A549 (cell line): ENCODE measurements at regions not wholly inside any gene's neighbourhood (a gene's known extent, or its start where the extent isn't known, plus 50 kb on each side); places are given as distances from the start of the nearest gene placed in this dataset.

Source experiments
- ATAC-seq, 2 experiments: fragments of 200-7000 bp in 1 of 2; fragments of >200 bp in 1 of 2; cut with Nextera tagmentation in 1 of 2; cut with Tn5 transposase in 1 of 2; 3 replicates each; pipeline versions ENCODE4 v1.8.0 to v1.9.1; 2018 to 2020; ENCODE audit warnings: mild to moderate bottlenecking in 1 of 2, moderate library complexity in 1 of 2
- CTCF ChIA-PET: fragments of 300-600 bp; sonication (Branson Sonifier 250); formaldehyde crosslinking; extraction: SDS; loops from one replicate; lab custom pipeline; 2021; ENCODE audit warnings: antibody characterized with exemption, inconsistent platforms; lab: Yijun Ruan, JAX
- POLR2A ChIA-PET: fragments of 350-600 bp; formaldehyde crosslinking; extraction: SDS; loops from one replicate; lab custom pipeline; 2021; ENCODE audit warnings: antibody characterized with exemption, inconsistent platforms; lab: Yijun Ruan, JAX
- DNase-seq, 2 experiments: peaks; one replicate each; pipeline versions ENCODE4 v3.0.0 to v3.0.0-alpha.2; 2011 to 2016; ENCODE audit warnings: low read depth in 1 of 2, low spot score in 1 of 2
- FAIRE-seq: peaks from 2 replicates; lab custom pipeline; 2011; peaks lifted over from hg19 to GRCh38; lab: Jason Lieb, UNC
- H3K27ac ChIP-seq, 2 experiments: fragments of >200 bp; sonication (Bioruptor Twin); formaldehyde crosslinking; 3 replicates each; pipeline ENCODE4 v1.5.1; 2016 to 2017
- H3K4me1 ChIP-seq: fragments of >200 bp; sonication (Bioruptor Twin); formaldehyde crosslinking; 3 replicates; pipeline ENCODE4 v1.6.1; 2016
- H3K4me2 ChIP-seq: fragments of >200 bp; sonication (Bioruptor Twin); formaldehyde crosslinking; 3 replicates; pipeline ENCODE4 v1.6.1; 2016
- H3K4me3 ChIP-seq: fragments of >200 bp; sonication (Bioruptor Twin); formaldehyde crosslinking; 3 replicates; pipeline ENCODE4 v1.5.1; 2016
- H3K9me3 ChIP-seq: fragments of >200 bp; sonication (Bioruptor Twin); formaldehyde crosslinking; 3 replicates; pipeline ENCODE4 v1.6.1; 2016
- CEBPB ChIP-seq, 2 experiments: fragments of >200 bp in 1 of 2; sonication (Bioruptor Twin) in 1 of 2; formaldehyde crosslinking in 1 of 2; IDR thresholded peaks; 2 replicates each; pipeline ENCODE4 v1.6.1; 2012 to 2016
- FOSL2 ChIP-seq, 2 experiments: fragments of 450-650 bp in 1 of 2; fragments of >200 bp in 1 of 2; sonication (Bioruptor Twin) in 1 of 2; formaldehyde crosslinking; IDR thresholded peaks; 2 replicates each; pipeline versions ENCODE4 v1.5.0 to v1.6.1; 2016 to 2020; ENCODE audit warnings: mild to moderate bottlenecking in 1 of 2, moderate library complexity in 1 of 2
- GATA3 ChIP-seq: IDR thresholded peaks from 2 replicates; pipeline ENCODE4 v1.6.1; 2012; ENCODE audit warnings: borderline replicate concordance
- HOXB13 ChIP-seq: fragments of 250-450 bp; sonication (Bioruptor Pico); IDR thresholded peaks from 2 replicates; pipeline ENCODE4 v1.5.0; 2020; ENCODE audit warnings: low read depth, mild to moderate bottlenecking, moderate library complexity
- JUNB ChIP-seq: fragments of >200 bp; sonication (Bioruptor Twin); formaldehyde crosslinking; IDR thresholded peaks from 2 replicates; pipeline ENCODE4 v1.6.1; 2016
- KDM5A ChIP-seq: fragments of 200-600 bp; sonication (generic); IDR thresholded peaks from 2 replicates; pipeline ENCODE4 v1.6.1; 2016; ENCODE audit warnings: antibody characterized with exemption, mild to moderate bottlenecking
- MAFK ChIP-seq: fragments of 450-650 bp; IDR thresholded peaks from 2 replicates; pipeline ENCODE4 v1.6.1; 2014; ENCODE audit not compliant: partially characterized antibody
- MAZ ChIP-seq: fragments of 150-350 bp; IDR thresholded peaks from 2 replicates; pipeline ENCODE4 v1.6.1; 2014; ENCODE audit warnings: antibody characterized with exemption, low read depth, low read length, borderline replicate concordance
- PHF8 ChIP-seq: fragments of 200-600 bp; sonication (generic); IDR thresholded peaks from 2 replicates; pipeline ENCODE4 v1.6.1; 2016; ENCODE audit warnings: low read depth, mild to moderate bottlenecking, antibody characterized with exemption, moderate library complexity, borderline replicate concordance
- POLR2A ChIP-seq: IDR thresholded peaks from 2 replicates; pipeline ENCODE4 v1.6.1; 2012; ENCODE audit warnings: mild to moderate bottlenecking, low read length
- RARB ChIP-seq: fragments of 250-450 bp; sonication (Bioruptor Pico); IDR thresholded peaks from 2 replicates; pipeline ENCODE4 v1.8.0; 2021; ENCODE audit warnings: mild to moderate bottlenecking, moderate library complexity
- RCOR1 ChIP-seq: fragments of 150-350 bp; IDR thresholded peaks from 2 replicates; pipeline ENCODE4 v1.6.1; 2014; ENCODE audit warnings: antibody characterized with exemption, low read length, low read depth
- RFX5 ChIP-seq: fragments of 450-650 bp; IDR thresholded peaks from 2 replicates; pipeline ENCODE4 v1.7.1; 2014; ENCODE audit warnings: antibody characterized with exemption, mild to moderate bottlenecking, moderate library complexity
- ZFP36 ChIP-seq: fragments of 450-650 bp; IDR thresholded peaks from 2 replicates; pipeline ENCODE4 v1.6.1; 2014; ENCODE audit warnings: borderline replicate concordance; ENCODE audit not compliant: partially characterized antibody
- ZSCAN20 ChIP-seq: fragments of 250-450 bp; sonication (Bioruptor Pico); IDR thresholded peaks from 2 replicates; pipeline ENCODE4 v1.8.0; 2022; ENCODE audit warnings: mild to moderate bottlenecking, moderate library complexity
- WGBS: methylation state at CpG from one replicate; pipeline ENCODE4 v1.1.6; 2017; ENCODE audit errors: missing lambda C conversion rate; 5-methylcytosine and 5-hydroxymethylcytosine counted together
- TF ChIP-seq, protein P1 (sequence below): fragments of 200-600 bp; sonication (generic); IDR thresholded peaks from 2 replicates; pipeline ENCODE4 v1.6.1; 2016; ENCODE audit warnings: antibody characterized with exemption, mild to moderate bottlenecking, moderate library complexity
- TF ChIP-seq, protein P2 (sequence below): fragments of >200 bp; sonication (Bioruptor Twin); formaldehyde crosslinking; IDR thresholded peaks from 3 replicates; pipeline ENCODE4 v1.5.1; 2016
- TF ChIP-seq, protein P3 (sequence below): IDR thresholded peaks from 2 replicates; pipeline ENCODE4 v1.6.1; 2012

DNA sequence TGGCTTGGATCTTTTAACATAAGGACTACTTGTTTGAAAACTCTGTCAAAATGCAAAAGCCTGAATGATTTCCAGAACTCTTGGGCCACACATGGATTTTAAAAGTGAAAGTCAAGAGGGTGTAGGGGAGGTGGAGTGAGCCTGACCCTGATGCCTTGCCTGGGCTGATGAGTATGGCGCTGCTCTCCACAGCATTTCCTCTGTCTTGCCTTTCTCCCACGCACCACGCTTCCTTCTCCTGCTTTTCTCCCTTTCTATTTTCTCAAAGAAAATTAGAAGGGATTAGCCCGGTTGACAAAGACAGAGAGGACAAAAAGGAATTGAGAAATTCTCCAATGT lies 207.0 kb upstream of the CCDC68 start:
- H3K4me2 ChIP-seq: no peak overlapping the region
- no peaks in the 10 kb centered on the region for H3K4me1 ChIP-seq
- WGBS: 66% methylated on average over 4 of the region's 4 CpGs
- no peak for ATAC-seq
- no peak for FAIRE-seq
- POLR2A ChIA-PET: no interaction called here
- no peaks in the 10 kb centered on the region for H3K9me3 ChIP-seq
- H3K4me3 ChIP-seq: no peak overlapping the region
- no peak for TF ChIP-seq JUNB
- TF ChIP-seq ZSCAN20: no peak
- no peak for TF ChIP-seq RCOR1
- no peak for TF ChIP-seq MAZ
- no peak for TF ChIP-seq FOSL2 (IDR thresholded peaks at IDR 0.05)
- TF ChIP-seq FOSL2 (CRISPR knock-in tag; IDR thresholded peaks at IDR 0.05): no peak
- CTCF ChIA-PET: no interaction called here
- no peak overlapping the region for H3K27ac ChIP-seq
- no peak for DNase-seq

DNA sequence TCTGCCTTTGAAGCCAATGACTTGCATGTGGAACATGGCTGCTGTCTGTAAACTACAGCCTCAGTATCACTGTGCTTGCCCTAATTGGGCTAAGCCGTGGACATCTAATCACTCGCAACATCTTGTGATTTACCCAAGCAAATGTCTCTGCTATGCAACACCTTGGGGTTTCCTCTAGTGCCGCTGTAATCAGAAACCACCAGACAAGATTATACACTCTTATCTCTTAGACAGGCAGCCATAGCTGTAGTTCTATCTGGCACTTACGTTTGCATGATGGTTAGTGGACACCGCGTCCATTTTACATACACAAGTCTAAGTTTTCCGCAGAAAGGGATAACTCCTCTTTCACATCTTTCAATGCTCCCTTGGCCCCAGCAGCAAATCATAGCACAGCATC lies 204.3 kb upstream of the CCDC68 start:
- no peak overlapping the region for H3K4me2 ChIP-seq
- no peaks in the 10 kb centered on the region for H3K9me3 ChIP-seq
- FAIRE-seq: no peak
- ChIA-PET CTCF (no interaction called here), POLR2A (no interaction called here)
- DNase-seq: no peak
- H3K4me3 ChIP-seq: no peak overlapping the region
- no peak for TF ChIP-seq KDM5A
- TF ChIP-seq MAFK: no peak
- no peak for TF ChIP-seq PHF8
- TF ChIP-seq, protein P1, sequence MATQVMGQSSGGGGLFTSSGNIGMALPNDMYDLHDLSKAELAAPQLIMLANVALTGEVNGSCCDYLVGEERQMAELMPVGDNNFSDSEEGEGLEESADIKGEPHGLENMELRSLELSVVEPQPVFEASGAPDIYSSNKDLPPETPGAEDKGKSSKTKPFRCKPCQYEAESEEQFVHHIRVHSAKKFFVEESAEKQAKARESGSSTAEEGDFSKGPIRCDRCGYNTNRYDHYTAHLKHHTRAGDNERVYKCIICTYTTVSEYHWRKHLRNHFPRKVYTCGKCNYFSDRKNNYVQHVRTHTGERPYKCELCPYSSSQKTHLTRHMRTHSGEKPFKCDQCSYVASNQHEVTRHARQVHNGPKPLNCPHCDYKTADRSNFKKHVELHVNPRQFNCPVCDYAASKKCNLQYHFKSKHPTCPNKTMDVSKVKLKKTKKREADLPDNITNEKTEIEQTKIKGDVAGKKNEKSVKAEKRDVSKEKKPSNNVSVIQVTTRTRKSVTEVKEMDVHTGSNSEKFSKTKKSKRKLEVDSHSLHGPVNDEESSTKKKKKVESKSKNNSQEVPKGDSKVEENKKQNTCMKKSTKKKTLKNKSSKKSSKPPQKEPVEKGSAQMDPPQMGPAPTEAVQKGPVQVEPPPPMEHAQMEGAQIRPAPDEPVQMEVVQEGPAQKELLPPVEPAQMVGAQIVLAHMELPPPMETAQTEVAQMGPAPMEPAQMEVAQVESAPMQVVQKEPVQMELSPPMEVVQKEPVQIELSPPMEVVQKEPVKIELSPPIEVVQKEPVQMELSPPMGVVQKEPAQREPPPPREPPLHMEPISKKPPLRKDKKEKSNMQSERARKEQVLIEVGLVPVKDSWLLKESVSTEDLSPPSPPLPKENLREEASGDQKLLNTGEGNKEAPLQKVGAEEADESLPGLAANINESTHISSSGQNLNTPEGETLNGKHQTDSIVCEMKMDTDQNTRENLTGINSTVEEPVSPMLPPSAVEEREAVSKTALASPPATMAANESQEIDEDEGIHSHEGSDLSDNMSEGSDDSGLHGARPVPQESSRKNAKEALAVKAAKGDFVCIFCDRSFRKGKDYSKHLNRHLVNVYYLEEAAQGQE: no peak
- TF ChIP-seq HOXB13 (CRISPR knock-in tag): no peak
- TF ChIP-seq, protein P2, sequence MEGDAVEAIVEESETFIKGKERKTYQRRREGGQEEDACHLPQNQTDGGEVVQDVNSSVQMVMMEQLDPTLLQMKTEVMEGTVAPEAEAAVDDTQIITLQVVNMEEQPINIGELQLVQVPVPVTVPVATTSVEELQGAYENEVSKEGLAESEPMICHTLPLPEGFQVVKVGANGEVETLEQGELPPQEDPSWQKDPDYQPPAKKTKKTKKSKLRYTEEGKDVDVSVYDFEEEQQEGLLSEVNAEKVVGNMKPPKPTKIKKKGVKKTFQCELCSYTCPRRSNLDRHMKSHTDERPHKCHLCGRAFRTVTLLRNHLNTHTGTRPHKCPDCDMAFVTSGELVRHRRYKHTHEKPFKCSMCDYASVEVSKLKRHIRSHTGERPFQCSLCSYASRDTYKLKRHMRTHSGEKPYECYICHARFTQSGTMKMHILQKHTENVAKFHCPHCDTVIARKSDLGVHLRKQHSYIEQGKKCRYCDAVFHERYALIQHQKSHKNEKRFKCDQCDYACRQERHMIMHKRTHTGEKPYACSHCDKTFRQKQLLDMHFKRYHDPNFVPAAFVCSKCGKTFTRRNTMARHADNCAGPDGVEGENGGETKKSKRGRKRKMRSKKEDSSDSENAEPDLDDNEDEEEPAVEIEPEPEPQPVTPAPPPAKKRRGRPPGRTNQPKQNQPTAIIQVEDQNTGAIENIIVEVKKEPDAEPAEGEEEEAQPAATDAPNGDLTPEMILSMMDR: no peak
- TF ChIP-seq RARB (CRISPR knock-in tag): no peak
- TF ChIP-seq POLR2A: no peak
- TF ChIP-seq, protein P3, sequence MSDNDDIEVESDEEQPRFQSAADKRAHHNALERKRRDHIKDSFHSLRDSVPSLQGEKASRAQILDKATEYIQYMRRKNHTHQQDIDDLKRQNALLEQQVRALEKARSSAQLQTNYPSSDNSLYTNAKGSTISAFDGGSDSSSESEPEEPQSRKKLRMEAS: no peak
- TF ChIP-seq CEBPB (IDR thresholded peaks at IDR 0.05): no peak
- 83% methylated on average over 7 of the region's 7 CpGs for WGBS
- no peak for ATAC-seq
- no peak overlapping the region for H3K27ac ChIP-seq
- no peaks in the 10 kb centered on the region for H3K4me1 ChIP-seq

DNA sequence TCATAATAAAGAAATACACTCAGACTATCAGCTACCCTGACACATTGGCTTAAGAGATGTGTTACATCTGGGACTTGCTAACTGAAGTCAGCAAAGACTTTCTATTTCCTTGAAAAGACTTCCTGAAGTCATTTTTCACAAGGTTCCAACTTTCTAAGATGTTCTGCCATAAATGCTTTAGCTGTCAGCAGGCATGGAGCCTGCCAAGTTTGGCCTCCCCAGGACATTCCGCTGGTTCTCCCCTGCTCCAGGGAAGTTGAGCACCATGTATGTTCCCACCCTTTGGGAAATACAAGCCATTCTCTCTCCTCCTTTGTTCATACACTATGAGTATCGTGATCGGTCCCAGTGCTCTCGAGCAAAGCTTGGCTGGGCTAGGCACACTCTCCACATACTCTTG lies 202.7 kb upstream of the CCDC68 start:
- H3K4me2 ChIP-seq: no peak overlapping the region
- no peak overlapping the region for H3K27ac ChIP-seq
- ChIA-PET CTCF (no interaction called here), POLR2A (no interaction called here)
- ATAC-seq (no peak), DNase-seq (no peak), FAIRE-seq (no peak)
- H3K4me3 ChIP-seq: no peak overlapping the region
- H3K9me3 ChIP-seq: no peaks in the 10 kb centered on the region
- 88% methylated on average over 4 of the region's 4 CpGs for WGBS
- TF ChIP-seq GATA3: no peak
- no peak for TF ChIP-seq RFX5
- no peak for TF ChIP-seq RCOR1
- TF ChIP-seq ZFP36: no peak
- no peaks in the 10 kb centered on the region for H3K4me1 ChIP-seq
